Fibroblast of mammary gland (primary cell): ENCODE measurements at regions not wholly inside any gene's neighbourhood (a gene's known extent, or its start where the extent isn't known, plus 50 kb on each side); places are given as distances from the start of the nearest gene placed in this dataset.

Experiments
- DNase-seq: peaks from one replicate; pipeline ENCODE4 v3.0.0-alpha.2; 2010; ENCODE audit warnings: low read depth
- H3K4me3 ChIP-seq: 2 replicates; pipeline ENCODE4 v1.5.1; 2011; ENCODE audit warnings: low read depth, mild to moderate bottlenecking, low read length, moderate library complexity; ENCODE audit not compliant: control insufficient read depth
- CTCF ChIP-seq: conservative IDR thresholded peaks from 2 replicates; pipeline ENCODE4 v1.5.1; 2011; ENCODE audit warnings: low read depth, low read length, inconsistent platforms; ENCODE audit not compliant: control insufficient read depth, insufficient read depth

- no peak overlapping the region for H3K4me3 ChIP-seq
- no peak for TF ChIP-seq CTCF
- no peak for DNase-seq
Observed at GRCh38 chr2:234847364-234847635, 104.5 kb upstream of the SH3BP4 start.

- no peak for TF ChIP-seq CTCF
- DNase-seq, result no peak
- no peak overlapping the region for H3K4me3 ChIP-seq
Observed at GRCh38 chr2:234846599-234847363, 105.0 kb upstream of the SH3BP4 start.

- DNase-seq, result no peak
- TF ChIP-seq CTCF, result no peak
- no peak overlapping the region for H3K4me3 ChIP-seq
Observed at GRCh38 chr2:234845602-234846590, 105.9 kb upstream of the SH3BP4 start.

- no peak overlapping the region for H3K4me3 ChIP-seq
- DNase-seq, result no peak
- no peak for TF ChIP-seq CTCF
Observed at GRCh38 chr2:234843411-234843810, 108.4 kb upstream of the SH3BP4 start.

GRCh38 chr2:234842753-234843152 is 109.1 kb upstream of the SH3BP4 start:
- DNase-seq, result no peak
- H3K4me3 ChIP-seq, result no peak overlapping the region
- TF ChIP-seq CTCF, result no peak

- no peak for DNase-seq
- no peak overlapping the region for H3K4me3 ChIP-seq
- TF ChIP-seq CTCF, result no peak
Observed at GRCh38 chr2:234841321-234842015, 110.3 kb upstream of the SH3BP4 start.
